ENCODE measurements at regions not wholly inside any gene's neighbourhood (a gene's known extent, or its start where the extent isn't known, plus 50 kb on each side); places are given as distances from the start of the nearest gene placed in this dataset.

DNA sequence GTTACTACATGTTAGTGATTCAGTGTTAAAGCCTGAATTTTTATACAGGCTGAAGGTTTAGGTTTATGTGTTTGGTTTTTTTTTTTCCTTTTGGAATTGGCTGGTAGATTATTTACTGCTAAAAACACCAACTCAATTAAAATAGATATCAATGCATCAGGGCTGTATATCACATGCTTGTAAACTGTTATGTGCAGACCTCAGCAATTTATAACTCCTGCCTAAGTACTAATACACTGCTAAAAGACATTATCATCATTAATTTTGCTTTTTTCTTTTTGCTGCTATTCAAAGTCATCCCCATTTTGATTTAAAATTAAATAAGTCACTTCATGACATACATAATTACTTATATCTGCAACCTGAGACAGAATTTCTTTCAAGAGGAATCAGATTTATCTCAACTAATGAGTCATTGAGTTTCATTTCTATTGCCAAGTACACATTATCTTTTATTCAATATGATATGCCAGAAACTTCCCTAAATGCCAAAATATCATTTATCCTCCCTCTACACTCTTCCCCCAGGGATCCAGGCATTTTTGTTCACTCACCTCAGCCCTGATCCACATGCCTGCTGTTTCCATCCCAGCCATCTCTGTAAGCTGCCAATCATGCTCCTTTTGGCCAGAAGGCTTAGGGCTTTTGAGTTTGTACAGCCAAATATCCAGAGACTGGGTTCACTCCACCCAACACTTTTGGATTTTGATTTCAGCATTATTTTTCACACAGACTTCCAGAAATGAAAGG, 98.5 kb downstream of the POLR1F start:
- Histone ChIP-seq H2BK12ac (ENCODE audit: insufficient read length, low read depth, low read length) (no peak overlapping the region), H3T11ph (ENCODE audit: low read length) (no peak overlapping the region), H3K23ac (ENCODE audit: insufficient read length, low read depth, low read length) (no peak overlapping the region), H3K18ac (ENCODE audit: insufficient read length, low read depth, low read length) (no peak overlapping the region), H3K27ac (ENCODE audit: insufficient read length, low read depth, low read length) (no peak overlapping the region), H2AFZ (ENCODE audit: low read length) (no peak overlapping the region), H4K5ac (ENCODE audit: insufficient read length, low read depth, low read length) (no peak overlapping the region), H3K79me2 (ENCODE audit: insufficient read depth, low read length) (no peaks in the 10 kb centered on the region), H3K27me3 (ENCODE audit: insufficient read depth, low read length) (no peaks in the 10 kb centered on the region), H2BK15ac (ENCODE audit: low read depth, low read length) (no peak overlapping the region), H4K91ac (ENCODE audit: insufficient read length, low read depth, low read length) (no peak overlapping the region), H2BK120ac (ENCODE audit: low read depth, low read length, poor library complexity, severe bottlenecking) (no peak overlapping the region), H3K4ac (ENCODE audit: low read depth, low read length) (no peak overlapping the region), H3K9me3 (ENCODE audit: control insufficient read depth, low read depth, low read length) (no peaks in the 10 kb centered on the region), H3K4me1 (ENCODE audit: insufficient read depth, low read length) (no peaks in the 10 kb centered on the region), H2AK5ac (ENCODE audit: insufficient read length, low read length) (no peak overlapping the region), H3K4me2 (ENCODE audit: insufficient read depth, insufficient read length, low read length) (no peak overlapping the region), H3K14ac (ENCODE audit: insufficient read depth, low read length) (no peak overlapping the region), H3K23me2 (ENCODE audit: insufficient read length, low read depth, low read length, poor library complexity, severe bottlenecking) (no peaks in the 10 kb centered on the region), H4K20me1 (ENCODE audit: control insufficient read depth, insufficient read depth, insufficient read length) (no peaks in the 10 kb centered on the region), H3K79me1 (ENCODE audit: insufficient read depth, low read depth, low read length, poor library complexity, severe bottlenecking) (no peaks in the 10 kb centered on the region), H4K8ac (replicated peaks; ENCODE audit: insufficient read length, low read depth, low read length) (no peak overlapping the region), H2BK20ac (ENCODE audit: low read depth, low read length, poor library complexity, severe bottlenecking) (no peak overlapping the region), H3K9ac (ENCODE audit: extremely low read depth, insufficient read length, low read length) (no peak overlapping the region), H3K56ac (ENCODE audit: insufficient read length, low read depth, low read length) (no peak overlapping the region), H2BK5ac (ENCODE audit: insufficient read length, low read length) (no peak overlapping the region)
- Mint-ChIP-seq H3K9me3 (peaks cover 3 to 4% of the 10 kb centered on the region in 2 experiments; a peak in 2 of 5 replicates), H3K4me1 (no peaks in the 10 kb centered on the region), H3K36me3 (ENCODE audit: insufficient read depth in 1 of 3, low read depth in 3 of 3) (no peaks in the 10 kb centered on the region), H3K4me3 (no peak overlapping the region), H3K27me3 (ENCODE audit: low read depth) (peaks cover 2% of the 10 kb centered on the region), H3K27ac (no peak overlapping the region)
- no peak for DNase-seq
- TF ChIP-seq, protein P1, sequence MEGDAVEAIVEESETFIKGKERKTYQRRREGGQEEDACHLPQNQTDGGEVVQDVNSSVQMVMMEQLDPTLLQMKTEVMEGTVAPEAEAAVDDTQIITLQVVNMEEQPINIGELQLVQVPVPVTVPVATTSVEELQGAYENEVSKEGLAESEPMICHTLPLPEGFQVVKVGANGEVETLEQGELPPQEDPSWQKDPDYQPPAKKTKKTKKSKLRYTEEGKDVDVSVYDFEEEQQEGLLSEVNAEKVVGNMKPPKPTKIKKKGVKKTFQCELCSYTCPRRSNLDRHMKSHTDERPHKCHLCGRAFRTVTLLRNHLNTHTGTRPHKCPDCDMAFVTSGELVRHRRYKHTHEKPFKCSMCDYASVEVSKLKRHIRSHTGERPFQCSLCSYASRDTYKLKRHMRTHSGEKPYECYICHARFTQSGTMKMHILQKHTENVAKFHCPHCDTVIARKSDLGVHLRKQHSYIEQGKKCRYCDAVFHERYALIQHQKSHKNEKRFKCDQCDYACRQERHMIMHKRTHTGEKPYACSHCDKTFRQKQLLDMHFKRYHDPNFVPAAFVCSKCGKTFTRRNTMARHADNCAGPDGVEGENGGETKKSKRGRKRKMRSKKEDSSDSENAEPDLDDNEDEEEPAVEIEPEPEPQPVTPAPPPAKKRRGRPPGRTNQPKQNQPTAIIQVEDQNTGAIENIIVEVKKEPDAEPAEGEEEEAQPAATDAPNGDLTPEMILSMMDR (conservative IDR thresholded peaks at IDR 0.05) = no peak
